Activated B cell treated with CpG ODN at 0.5 μM for 24 hours (primary cell): ENCODE measurements at regions not wholly inside any gene's neighbourhood (a gene's known extent, or its start where the extent isn't known, plus 50 kb on each side); places are given as distances from the start of the nearest gene placed in this dataset.
A peak's percentile ranks its signal among the peaks of the same experiment; 100 is the strongest.

Experiments used
- ATAC-seq: fragments of 200-7000 bp; cut with Tn5 transposase; one replicate; pipeline ENCODE4 v1.10.0; 2021; ENCODE audit warnings: low read depth, mild to moderate bottlenecking, moderate library complexity
- CTCF ChIA-PET: fragments of 350-600 bp; sonication (Branson Sonifier 250); formaldehyde crosslinking; loops from one replicate; lab custom pipeline; 2021; ENCODE audit warnings: antibody characterized with exemption; lab: Charles Lee
- POLR2A ChIA-PET: fragments of 350-600 bp; sonication (Branson Sonifier 250); formaldehyde crosslinking; loops from one replicate; lab custom pipeline; 2021; ENCODE audit warnings: antibody characterized with exemption; lab: Charles Lee
- DNase-seq: peaks from one replicate; pipeline ENCODE4 v3.0.0; 2022
- H3K27ac Mint-ChIP-seq: one replicate; pipeline ENCODE4 v1.8.0; 2020; ENCODE audit warnings: mixed read lengths
- H3K27me3 Mint-ChIP-seq: one replicate; pipeline ENCODE4 v1.8.0; 2021; ENCODE audit warnings: mixed read lengths
- H3K36me3 Mint-ChIP-seq: one replicate; pipeline ENCODE4 v1.8.0; 2021; ENCODE audit warnings: low read depth, mixed read lengths
- H3K4me1 Mint-ChIP-seq: one replicate; pipeline ENCODE4 v1.8.0; 2021; ENCODE audit warnings: mixed read lengths
- H3K4me3 Mint-ChIP-seq: one replicate; pipeline ENCODE4 v1.8.0; 2020; ENCODE audit warnings: mild to moderate bottlenecking, mixed read lengths
- H3K9me3 Mint-ChIP-seq: one replicate; pipeline ENCODE4 v1.8.0; 2020; ENCODE audit warnings: mixed read lengths
- intact Hi-C: fragments of 100-400 bp; cut with micrococcal nuclease; formaldehyde crosslinking; loops from one replicate; pipeline ENCODE4 v1.15.1; 2024
- TF ChIP-seq, protein P1 (sequence below): fragments of 200-600 bp; IDR thresholded peaks from one replicate; pipeline ENCODE4 v1.8.0; 2022; ENCODE audit warnings: antibody characterized with exemption, mild to moderate bottlenecking

GRCh38 chr12:27148373-27148772 lies 66.0 kb upstream of the C12orf71 start:
- no peak for DNase-seq
- intact Hi-C loops = loop anchor here (10.0 kb wide), 1 partner anchor 214 kb away; the partner anchor contains the start of genes FGFR1OP2 and INTS13
- TF ChIP-seq, protein P1, sequence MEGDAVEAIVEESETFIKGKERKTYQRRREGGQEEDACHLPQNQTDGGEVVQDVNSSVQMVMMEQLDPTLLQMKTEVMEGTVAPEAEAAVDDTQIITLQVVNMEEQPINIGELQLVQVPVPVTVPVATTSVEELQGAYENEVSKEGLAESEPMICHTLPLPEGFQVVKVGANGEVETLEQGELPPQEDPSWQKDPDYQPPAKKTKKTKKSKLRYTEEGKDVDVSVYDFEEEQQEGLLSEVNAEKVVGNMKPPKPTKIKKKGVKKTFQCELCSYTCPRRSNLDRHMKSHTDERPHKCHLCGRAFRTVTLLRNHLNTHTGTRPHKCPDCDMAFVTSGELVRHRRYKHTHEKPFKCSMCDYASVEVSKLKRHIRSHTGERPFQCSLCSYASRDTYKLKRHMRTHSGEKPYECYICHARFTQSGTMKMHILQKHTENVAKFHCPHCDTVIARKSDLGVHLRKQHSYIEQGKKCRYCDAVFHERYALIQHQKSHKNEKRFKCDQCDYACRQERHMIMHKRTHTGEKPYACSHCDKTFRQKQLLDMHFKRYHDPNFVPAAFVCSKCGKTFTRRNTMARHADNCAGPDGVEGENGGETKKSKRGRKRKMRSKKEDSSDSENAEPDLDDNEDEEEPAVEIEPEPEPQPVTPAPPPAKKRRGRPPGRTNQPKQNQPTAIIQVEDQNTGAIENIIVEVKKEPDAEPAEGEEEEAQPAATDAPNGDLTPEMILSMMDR = no peak
- no peak for ATAC-seq
- CTCF ChIA-PET = interaction anchor here (0.5 kb wide), 1 partner anchor 149 kb away, joined by 3 read pairs; no protein-coding TSS in a partner anchor
- POLR2A ChIA-PET = interaction anchor here (0.5 kb wide), 1 partner anchor 126 kb away, joined by 8 read pairs; no protein-coding TSS in a partner anchor
- Mint-ChIP-seq H3K27ac (no peak overlapping the region), H3K9me3 (no peaks in the 10 kb centered on the region), H3K36me3 (no peaks in the 10 kb centered on the region), H3K27me3 (no peaks in the 10 kb centered on the region), H3K4me3 (no peak overlapping the region), H3K4me1 (peaks cover 8% of the 10 kb centered on the region)

DNA sequence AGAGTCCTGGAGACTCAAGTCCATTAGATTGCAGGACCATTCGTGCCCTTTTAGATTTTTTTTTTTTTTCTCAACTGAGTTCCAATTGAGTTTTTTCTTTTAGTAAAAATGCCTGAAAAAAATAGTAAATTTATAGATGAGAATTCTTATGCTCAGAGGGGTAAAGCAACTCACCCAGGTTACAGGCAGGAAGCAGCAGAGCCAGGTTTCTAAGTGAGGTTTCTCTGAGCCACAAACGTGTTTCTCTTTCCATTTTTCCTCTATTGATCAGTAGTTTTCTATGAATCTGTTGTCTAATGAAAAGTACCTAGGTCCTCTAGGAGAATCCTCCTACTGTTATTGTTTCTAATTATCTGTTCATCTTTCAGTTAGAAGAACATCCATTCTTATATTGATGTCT lies 66.4 kb upstream of the C12orf71 start:
- Mint-ChIP-seq H3K27ac (no peak overlapping the region), H3K27me3 (no peaks in the 10 kb centered on the region), H3K4me3 (no peak overlapping the region), H3K36me3 (no peaks in the 10 kb centered on the region), H3K4me1 (peaks cover 4% of the 10 kb centered on the region), H3K9me3 (no peaks in the 10 kb centered on the region)
- DNase-seq (no peak), ATAC-seq (no peak)
- ChIA-PET POLR2A (interaction anchor here (0.5 kb wide), 1 partner anchor 126 kb away, joined by 8 read pairs; no protein-coding TSS in a partner anchor), CTCF (interaction anchor here (0.5 kb wide), 1 partner anchor 149 kb away, joined by 3 read pairs; no protein-coding TSS in a partner anchor)
- intact Hi-C loops = loop anchor here (10.0 kb wide), 1 partner anchor 214 kb away; the partner anchor contains the start of genes FGFR1OP2 and INTS13
- TF ChIP-seq, protein P1 = no peak

- no peak for ATAC-seq
- CTCF ChIA-PET = interaction anchor here (0.9 kb wide), 1 partner anchor 9 kb away, joined by 4 read pairs; no protein-coding TSS in a partner anchor
- intact Hi-C loops = no loop called here
- Mint-ChIP-seq H3K9me3 (no peaks in the 10 kb centered on the region), H3K4me3 (no peak overlapping the region), H3K36me3 (no peaks in the 10 kb centered on the region), H3K4me1 (peaks cover 3% of the 10 kb centered on the region), H3K27ac (no peak overlapping the region), H3K27me3 (no peaks in the 10 kb centered on the region)
- TF ChIP-seq, protein P1 = no peak
- POLR2A ChIA-PET = no interaction called here
- DNase-seq = no peak
Observed at GRCh38 chr12:27151479-27151878, 69.1 kb upstream of the C12orf71 start.

GRCh38 chr12:27158297-27158696 lies 75.9 kb upstream of the C12orf71 start:
- Mint-ChIP-seq H3K27me3 (no peaks in the 10 kb centered on the region), H3K4me1 (peaks cover 18% of the 10 kb centered on the region), H3K27ac (no peak overlapping the region), H3K36me3 (no peaks in the 10 kb centered on the region), H3K4me3 (no peak overlapping the region), H3K9me3 (no peaks in the 10 kb centered on the region)
- POLR2A ChIA-PET = no interaction called here
- DNase-seq = no peak
- TF ChIP-seq, protein P1 = no peak
- intact Hi-C loops = no loop called here
- no peak for ATAC-seq
- CTCF ChIA-PET = no interaction called here

- Mint-ChIP-seq H3K27me3 (no peaks in the 10 kb centered on the region), H3K27ac (peak overlapping the region; percentile 32), H3K4me3 (peak overlapping the region; percentile 1), H3K9me3 (peaks cover 2% of the 10 kb centered on the region), H3K4me1 (peaks cover 18% of the 10 kb centered on the region), H3K36me3 (no peaks in the 10 kb centered on the region)
- POLR2A ChIA-PET = interaction anchor here (0.5 kb wide), 1 partner anchor 21 kb away, joined by 6 read pairs; no protein-coding TSS in a partner anchor
- DNase-seq (no peak), ATAC-seq (peak; percentile 79)
- intact Hi-C loops = no loop called here
- CTCF ChIA-PET = no interaction called here
- TF ChIP-seq, protein P1 = no peak
Observed at GRCh38 chr12:27161458-27162228, 79.3 kb upstream of the C12orf71 start.
